Calu3 (cell line): ENCODE measurements at regions not wholly inside any gene's neighbourhood (a gene's known extent, or its start where the extent isn't known, plus 50 kb on each side); places are given as distances from the start of the nearest gene placed in this dataset.

Experiments
- BruUV-seq: library from RNA; stranded (reverse); fragments of 400-500 nt; replicated peaks from 2 replicates; lab custom pipeline; 2021; lab: Mats Ljungman, UMichigan
- CTCF ChIA-PET: fragments of 300-600 bp; sonication (Branson Sonifier 250); formaldehyde crosslinking; loops from one replicate; lab custom pipeline; 2022; ENCODE audit warnings: antibody characterized with exemption; lab: Charles Lee
- DNase-seq: peaks from one replicate; pipeline ENCODE4 v3.0.0; 2022
- H3K27ac Mint-ChIP-seq: one replicate; pipeline ENCODE4 v1.8.0; 2022; ENCODE audit warnings: mixed read lengths; ENCODE audit not compliant: unreplicated experiment
- H3K27me3 Mint-ChIP-seq: one replicate; pipeline ENCODE4 v1.8.0; 2022; ENCODE audit warnings: mixed read lengths; ENCODE audit not compliant: unreplicated experiment
- H3K36me3 Mint-ChIP-seq: one replicate; pipeline ENCODE4 v1.8.0; 2022; ENCODE audit warnings: mild to moderate bottlenecking, moderate library complexity, mixed read lengths; ENCODE audit not compliant: insufficient read depth, unreplicated experiment
- H3K4me1 Mint-ChIP-seq: one replicate; pipeline ENCODE4 v1.8.0; 2022; ENCODE audit warnings: mild to moderate bottlenecking, low read depth, mixed read lengths; ENCODE audit not compliant: unreplicated experiment
- H3K4me3 Mint-ChIP-seq: one replicate; pipeline ENCODE4 v1.8.0; 2022; ENCODE audit warnings: mild to moderate bottlenecking, low read depth, moderate library complexity, mixed read lengths; ENCODE audit not compliant: unreplicated experiment
- H3K9me3 Mint-ChIP-seq: one replicate; pipeline ENCODE4 v1.8.0; 2022; ENCODE audit warnings: low read depth, mixed read lengths; ENCODE audit not compliant: unreplicated experiment
- intact Hi-C: fragments of 100-400 bp; cut with micrococcal nuclease; formaldehyde crosslinking; loops from one replicate; pipeline ENCODE4 v1.10.0; 2022; ENCODE audit not compliant: unreplicated experiment
- TF ChIP-seq, protein P1 (sequence below): fragments of 200-600 bp; IDR thresholded peaks from one replicate; pipeline ENCODE4 v1.8.0; 2022; ENCODE audit warnings: antibody characterized with exemption; ENCODE audit not compliant: unreplicated experiment

GRCh38 chr15:92306663-92307062, 87.0 kb upstream of the ST8SIA2 start:
- H3K9me3 Mint-ChIP-seq: peaks cover 3% of the 10 kb centered on the region
- peaks cover 39% of the 10 kb centered on the region for H3K27me3 Mint-ChIP-seq
- TF ChIP-seq, protein P1, sequence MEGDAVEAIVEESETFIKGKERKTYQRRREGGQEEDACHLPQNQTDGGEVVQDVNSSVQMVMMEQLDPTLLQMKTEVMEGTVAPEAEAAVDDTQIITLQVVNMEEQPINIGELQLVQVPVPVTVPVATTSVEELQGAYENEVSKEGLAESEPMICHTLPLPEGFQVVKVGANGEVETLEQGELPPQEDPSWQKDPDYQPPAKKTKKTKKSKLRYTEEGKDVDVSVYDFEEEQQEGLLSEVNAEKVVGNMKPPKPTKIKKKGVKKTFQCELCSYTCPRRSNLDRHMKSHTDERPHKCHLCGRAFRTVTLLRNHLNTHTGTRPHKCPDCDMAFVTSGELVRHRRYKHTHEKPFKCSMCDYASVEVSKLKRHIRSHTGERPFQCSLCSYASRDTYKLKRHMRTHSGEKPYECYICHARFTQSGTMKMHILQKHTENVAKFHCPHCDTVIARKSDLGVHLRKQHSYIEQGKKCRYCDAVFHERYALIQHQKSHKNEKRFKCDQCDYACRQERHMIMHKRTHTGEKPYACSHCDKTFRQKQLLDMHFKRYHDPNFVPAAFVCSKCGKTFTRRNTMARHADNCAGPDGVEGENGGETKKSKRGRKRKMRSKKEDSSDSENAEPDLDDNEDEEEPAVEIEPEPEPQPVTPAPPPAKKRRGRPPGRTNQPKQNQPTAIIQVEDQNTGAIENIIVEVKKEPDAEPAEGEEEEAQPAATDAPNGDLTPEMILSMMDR: peak; percentile 16
- intact Hi-C loops: no loop called here
- no peaks in the 10 kb centered on the region for H3K36me3 Mint-ChIP-seq
- H3K4me1 Mint-ChIP-seq: no peaks in the 10 kb centered on the region
- no peak overlapping the region for H3K4me3 Mint-ChIP-seq
- CTCF ChIA-PET: interaction anchor here (1.1 kb wide), 1 partner anchor 209 kb away, joined by 5 read pairs; no protein-coding TSS in a partner anchor
- BruUV-seq: no TSS peak
- no peak overlapping the region for H3K27ac Mint-ChIP-seq
- no peak for DNase-seq

DNA sequence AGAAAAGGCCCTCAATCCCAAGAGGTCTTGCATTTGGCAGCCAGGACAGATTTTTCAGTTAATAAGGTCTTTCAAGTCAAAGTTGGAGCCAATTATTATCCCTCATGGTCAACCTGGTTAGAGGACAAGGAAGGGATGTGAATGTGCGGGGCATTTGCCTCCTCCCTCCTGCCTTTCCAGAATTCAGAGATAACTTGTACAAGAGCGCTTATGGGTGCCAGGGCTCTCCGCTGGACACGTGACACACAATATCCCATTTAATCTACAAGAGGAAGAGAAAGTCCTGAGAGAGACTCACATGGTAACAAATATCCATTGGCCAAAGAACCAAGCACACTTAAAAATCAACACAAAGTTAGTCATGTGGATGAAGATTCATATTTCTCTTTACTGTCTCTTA, 78.5 kb upstream of the ST8SIA2 start:
- CTCF ChIA-PET: no interaction called here
- BruUV-seq: no TSS peak
- no peak overlapping the region for H3K27ac Mint-ChIP-seq
- no peaks in the 10 kb centered on the region for H3K36me3 Mint-ChIP-seq
- H3K4me3 Mint-ChIP-seq: no peak overlapping the region
- TF ChIP-seq, protein P1: no peak
- peaks cover 81% of the 10 kb centered on the region for H3K27me3 Mint-ChIP-seq
- H3K9me3 Mint-ChIP-seq: no peaks in the 10 kb centered on the region
- no peak for DNase-seq
- intact Hi-C loops: no loop called here
- H3K4me1 Mint-ChIP-seq: no peaks in the 10 kb centered on the region

DNA sequence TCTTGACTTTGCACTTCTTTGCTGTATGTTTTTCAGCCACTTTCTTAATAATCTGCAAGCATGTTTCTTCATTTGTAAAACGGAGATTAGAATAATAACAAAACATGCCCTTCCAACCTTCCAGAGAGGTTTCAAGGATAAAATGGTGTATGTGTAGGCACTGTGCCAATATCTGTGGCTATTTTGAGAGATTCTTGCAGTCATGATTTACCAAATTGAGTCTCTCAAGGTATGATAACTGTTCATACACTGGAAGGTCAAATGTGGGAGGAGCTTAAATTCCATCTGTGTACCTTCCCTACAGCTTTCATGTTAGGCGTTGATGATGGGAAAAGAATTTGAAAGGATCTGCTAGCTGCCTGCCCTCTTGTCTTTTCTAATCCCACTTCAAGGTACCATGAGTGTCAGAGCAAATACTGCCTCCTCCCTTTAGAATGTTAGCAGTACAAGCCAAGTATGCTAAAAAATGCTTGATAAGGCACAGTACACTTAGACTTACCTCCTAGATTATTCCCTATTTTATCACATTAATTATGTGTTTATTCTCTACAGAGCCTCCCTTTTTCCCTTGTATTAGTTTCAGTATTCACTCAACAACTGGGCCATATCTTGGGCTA, 78.0 kb upstream of the ST8SIA2 start:
- intact Hi-C loops: no loop called here
- CTCF ChIA-PET: no interaction called here
- no peaks in the 10 kb centered on the region for H3K36me3 Mint-ChIP-seq

DNA sequence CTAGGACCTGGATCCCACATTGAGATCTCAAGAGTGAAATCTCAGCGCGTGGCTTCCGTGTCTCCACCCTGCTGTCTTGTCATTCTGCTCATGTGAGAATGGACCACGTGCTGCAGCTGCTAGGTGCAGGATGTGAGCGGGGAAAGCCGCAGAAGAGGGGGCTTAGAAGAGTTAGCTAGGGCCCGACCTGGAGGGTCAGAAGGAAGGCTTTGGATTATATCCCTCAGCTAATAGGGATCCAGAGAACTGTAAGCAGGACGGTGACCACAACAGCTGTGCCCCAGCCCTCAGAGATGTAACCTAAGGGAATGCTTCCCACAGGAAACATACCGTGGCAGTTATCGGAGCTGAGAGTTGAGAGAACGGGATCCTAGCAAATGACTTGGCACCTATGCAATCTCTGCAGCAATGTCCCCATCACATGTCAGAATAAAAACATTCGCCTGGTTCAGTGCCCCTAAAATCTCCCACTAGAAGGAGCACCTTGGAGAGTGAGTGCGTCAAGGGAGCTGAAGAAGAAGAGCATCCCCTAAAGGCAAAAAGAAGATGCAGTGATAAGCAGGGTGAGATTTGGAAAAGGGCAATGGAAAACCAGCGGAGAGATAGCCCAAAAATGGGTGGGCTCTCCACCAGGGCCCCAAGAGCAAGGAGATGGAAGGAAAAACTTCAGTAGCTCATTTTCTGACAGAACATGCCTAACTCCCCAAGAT, 76.9 kb upstream of the ST8SIA2 start:
- TF ChIP-seq, protein P1: no peak
- Mint-ChIP-seq H3K4me3 (no peak overlapping the region), H3K36me3 (no peaks in the 10 kb centered on the region), H3K4me1 (no peaks in the 10 kb centered on the region), H3K9me3 (no peaks in the 10 kb centered on the region), H3K27ac (no peak overlapping the region), H3K27me3 (peaks cover 90% of the 10 kb centered on the region)
- no peak for DNase-seq
- no TSS peak for BruUV-seq
- intact Hi-C loops: no loop called here
- CTCF ChIA-PET: no interaction called here

More for the DNA sequence above, 78.0 kb upstream of the ST8SIA2 start:
- Mint-ChIP-seq H3K4me3 (no peak overlapping the region), H3K27me3 (peaks cover 87% of the 10 kb centered on the region), H3K9me3 (no peaks in the 10 kb centered on the region), H3K4me1 (no peaks in the 10 kb centered on the region), H3K27ac (no peak overlapping the region)
- TF ChIP-seq, protein P1: no peak
- no peak for DNase-seq
- no TSS peak for BruUV-seq
